Colonic mucosa (tissue), 4 donors: ENCODE measurements at regions not wholly inside any gene's neighbourhood (a gene's known extent, or its start where the extent isn't known, plus 50 kb on each side); places are given as distances from the start of the nearest gene placed in this dataset.

Experiments used
- DNase-seq: peaks from one replicate; pipeline ENCODE4 v3.0.0-alpha.2; 2020
- H3K27ac ChIP-seq: fragments of 200-600 bp; one replicate; pipeline ENCODE4 v1.8.0; 2021
- H3K27me3 ChIP-seq: fragments of 200-600 bp; one replicate; pipeline ENCODE4 v1.8.0; 2021
- H3K36me3 ChIP-seq: fragments of 200-600 bp; one replicate; pipeline ENCODE4 v1.8.0; 2021
- H3K4me1 ChIP-seq: fragments of 200-600 bp; one replicate; pipeline ENCODE4 v1.8.0; 2021; ENCODE audit warnings: mild to moderate bottlenecking
- H3K4me3 ChIP-seq: fragments of 200-600 bp; one replicate; pipeline ENCODE4 v1.8.0; 2021
- H3K9ac ChIP-seq, 2 donors: one replicate each; pipeline ENCODE4 v1.7.0; 2013; ENCODE audit warnings: control low read depth in 2 of 2, low read depth in 2 of 2, low read length in 2 of 2
- H3K9me3 ChIP-seq: fragments of 200-600 bp; one replicate; pipeline ENCODE4 v1.8.0; 2021
- intact Hi-C: fragments of 100-400 bp; cut with DNase I; formaldehyde crosslinking; loops from one replicate; pipeline ENCODE4 v1.14.1; 2022
- TF ChIP-seq, protein P1 (sequence below): fragments of 200-600 bp; IDR thresholded peaks from one replicate; pipeline ENCODE4 v1.8.0; 2022; ENCODE audit warnings: antibody characterized with exemption, mild to moderate bottlenecking
- donor health status: healthy.
- donor health status: DM: no; HTN: no; CAD: no.
- donor health status: DM: no; HTN: no; CAD: no.

DNA sequence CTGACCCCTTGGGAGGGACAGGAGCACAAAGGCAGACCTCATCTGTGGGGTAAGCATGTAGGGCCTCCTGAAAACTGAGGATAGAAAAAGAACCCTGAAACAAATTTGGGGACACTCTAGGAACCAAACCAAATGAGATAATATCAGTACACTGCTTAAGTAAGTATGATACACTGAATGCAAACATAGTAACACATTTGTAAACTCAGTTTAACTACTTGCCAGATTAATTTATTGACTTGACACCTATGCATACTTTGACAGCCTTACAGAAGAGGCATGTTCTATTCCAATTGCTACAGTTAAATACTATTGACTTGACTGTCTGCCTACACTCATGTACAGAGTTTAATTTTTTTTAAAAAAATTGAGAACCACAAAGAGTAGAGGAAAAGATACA, 1070.8 kb upstream of the SEMA6A start:
- no peaks in the 10 kb centered on the region for H3K4me1 ChIP-seq
- intact Hi-C loops: no loop called here
- H3K9me3 ChIP-seq: no peaks in the 10 kb centered on the region
- H3K36me3 ChIP-seq: no peaks in the 10 kb centered on the region
- no peaks in the 10 kb centered on the region for H3K27me3 ChIP-seq
- H3K9ac ChIP-seq: no peak overlapping the region
- no peak overlapping the region for H3K27ac ChIP-seq
- H3K4me3 ChIP-seq: no peak overlapping the region
- DNase-seq: no peak
- TF ChIP-seq, protein P1, sequence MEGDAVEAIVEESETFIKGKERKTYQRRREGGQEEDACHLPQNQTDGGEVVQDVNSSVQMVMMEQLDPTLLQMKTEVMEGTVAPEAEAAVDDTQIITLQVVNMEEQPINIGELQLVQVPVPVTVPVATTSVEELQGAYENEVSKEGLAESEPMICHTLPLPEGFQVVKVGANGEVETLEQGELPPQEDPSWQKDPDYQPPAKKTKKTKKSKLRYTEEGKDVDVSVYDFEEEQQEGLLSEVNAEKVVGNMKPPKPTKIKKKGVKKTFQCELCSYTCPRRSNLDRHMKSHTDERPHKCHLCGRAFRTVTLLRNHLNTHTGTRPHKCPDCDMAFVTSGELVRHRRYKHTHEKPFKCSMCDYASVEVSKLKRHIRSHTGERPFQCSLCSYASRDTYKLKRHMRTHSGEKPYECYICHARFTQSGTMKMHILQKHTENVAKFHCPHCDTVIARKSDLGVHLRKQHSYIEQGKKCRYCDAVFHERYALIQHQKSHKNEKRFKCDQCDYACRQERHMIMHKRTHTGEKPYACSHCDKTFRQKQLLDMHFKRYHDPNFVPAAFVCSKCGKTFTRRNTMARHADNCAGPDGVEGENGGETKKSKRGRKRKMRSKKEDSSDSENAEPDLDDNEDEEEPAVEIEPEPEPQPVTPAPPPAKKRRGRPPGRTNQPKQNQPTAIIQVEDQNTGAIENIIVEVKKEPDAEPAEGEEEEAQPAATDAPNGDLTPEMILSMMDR: no peak

DNA sequence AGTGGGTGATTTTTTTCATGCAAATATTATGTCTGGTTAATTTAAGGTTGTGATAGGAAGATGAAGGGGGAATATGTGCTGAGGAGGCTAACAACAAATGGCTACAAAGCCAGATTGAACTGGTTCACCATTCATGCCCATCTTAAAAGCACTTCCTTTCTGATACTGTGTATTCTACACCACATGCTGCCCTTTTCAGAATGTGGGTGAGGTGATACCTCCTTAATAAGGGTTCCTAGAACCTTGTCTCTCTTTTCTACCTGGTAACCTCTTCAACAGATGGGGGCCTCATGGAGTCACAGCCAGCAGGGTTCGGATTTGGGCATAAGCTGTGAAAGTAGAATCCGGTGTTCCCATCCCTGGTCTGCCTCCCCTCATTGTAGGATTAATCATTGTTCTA, 1064.0 kb upstream of the SEMA6A start:
- no peak overlapping the region for H3K27ac ChIP-seq
- intact Hi-C loops: no loop called here

DNA sequence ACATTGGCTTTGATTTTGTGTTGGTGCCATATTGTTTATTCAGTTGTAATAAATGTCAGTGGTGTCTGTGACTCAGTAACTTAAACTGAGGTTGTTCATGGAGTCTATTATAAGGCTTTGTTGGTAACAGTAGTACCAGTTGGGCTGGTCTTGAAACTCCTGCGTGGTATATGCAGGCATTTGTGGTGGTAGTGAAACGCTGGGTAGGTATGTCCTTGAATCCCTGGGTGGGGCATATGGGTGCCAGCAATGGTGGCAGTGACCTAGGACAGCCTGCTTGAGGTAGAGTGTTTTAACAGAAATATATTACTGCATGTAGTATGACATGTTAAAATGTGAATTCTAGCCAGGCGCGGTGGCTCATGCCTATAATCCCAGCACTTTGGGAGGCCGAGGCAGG, 1058.5 kb upstream of the SEMA6A start:
- intact Hi-C loops: no loop called here
- TF ChIP-seq, protein P1: no peak
- Histone ChIP-seq H3K27me3 (no peaks in the 10 kb centered on the region), H3K27ac (no peak overlapping the region), H3K9ac (no peak overlapping the region), H3K36me3 (no peaks in the 10 kb centered on the region), H3K4me1 (no peaks in the 10 kb centered on the region), H3K4me3 (no peak overlapping the region), H3K9me3 (no peaks in the 10 kb centered on the region)
- no peak for DNase-seq

More for the DNA sequence above, 1064.0 kb upstream of the SEMA6A start:
- Histone ChIP-seq H3K9ac (no peak overlapping the region), H3K27me3 (no peaks in the 10 kb centered on the region), H3K4me3 (no peak overlapping the region), H3K36me3 (no peaks in the 10 kb centered on the region), H3K9me3 (no peaks in the 10 kb centered on the region), H3K4me1 (no peaks in the 10 kb centered on the region)
- DNase-seq: no peak
- TF ChIP-seq, protein P1: no peak

DNA sequence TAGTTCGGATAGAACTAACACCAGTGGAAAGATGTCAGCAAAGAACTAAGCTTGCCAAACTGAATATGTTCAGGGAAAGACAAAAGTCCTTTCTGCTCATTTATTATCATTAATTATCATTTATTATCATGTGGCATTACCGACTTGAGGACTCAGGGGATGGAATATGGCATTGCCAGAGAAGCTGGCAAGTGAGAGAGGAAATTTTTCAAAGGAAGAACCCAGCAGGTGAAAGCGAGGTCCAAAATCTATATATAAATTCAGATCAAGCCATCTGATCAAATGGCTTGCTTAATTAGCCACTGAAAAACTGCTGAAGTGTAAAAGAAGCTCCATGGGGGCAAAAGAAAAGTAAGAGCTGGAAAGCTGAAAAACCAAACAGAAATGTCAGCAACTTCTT, 1049.6 kb upstream of the SEMA6A start:
- no peak for DNase-seq
- intact Hi-C loops: no loop called here
- no peaks in the 10 kb centered on the region for H3K9me3 ChIP-seq

DNA sequence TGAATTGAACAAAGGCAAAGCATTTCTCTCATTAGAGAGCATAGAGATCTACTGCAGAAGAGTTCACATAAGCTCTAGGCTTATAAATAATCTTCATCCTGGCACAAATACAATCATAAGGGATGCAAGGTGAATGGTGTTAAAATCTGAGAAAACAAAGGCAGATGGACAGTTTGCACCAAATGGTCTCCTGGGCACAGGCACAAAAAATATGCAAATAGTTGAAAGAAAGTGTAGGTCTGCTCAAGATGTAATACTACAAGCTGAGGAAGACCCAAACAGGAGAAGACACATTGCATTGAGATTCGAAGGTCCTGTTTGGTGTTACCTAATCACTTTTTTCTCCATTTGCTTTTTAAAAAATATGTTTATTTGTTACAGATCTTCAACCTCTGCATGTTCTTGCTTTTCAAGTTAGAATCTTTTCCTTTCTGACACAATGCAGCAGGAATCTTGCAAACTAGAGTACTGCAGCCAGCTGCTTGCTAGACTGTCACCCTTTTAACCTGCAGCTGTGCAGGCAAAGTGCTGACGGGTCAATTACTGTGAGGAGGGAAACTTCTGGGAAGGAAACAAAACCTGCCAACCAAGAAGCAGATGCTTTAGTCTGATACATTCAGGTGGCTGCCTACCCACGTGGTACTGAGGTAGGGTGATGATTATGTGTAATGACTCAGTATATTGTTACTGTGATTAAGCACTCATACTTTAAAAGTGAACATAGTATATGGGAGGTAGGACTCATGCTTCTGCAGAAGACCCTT, 1048.6 kb upstream of the SEMA6A start:
- no peak overlapping the region for H3K9ac ChIP-seq
- intact Hi-C loops: no loop called here
- no peaks in the 10 kb centered on the region for H3K36me3 ChIP-seq
- no peaks in the 10 kb centered on the region for H3K27me3 ChIP-seq
- H3K4me1 ChIP-seq: no peaks in the 10 kb centered on the region
- no peaks in the 10 kb centered on the region for H3K9me3 ChIP-seq
- H3K27ac ChIP-seq: no peak overlapping the region
- DNase-seq: no peak
- TF ChIP-seq, protein P1: no peak
- no peak overlapping the region for H3K4me3 ChIP-seq

More for the DNA sequence above, 1049.6 kb upstream of the SEMA6A start:
- Histone ChIP-seq H3K4me1 (no peaks in the 10 kb centered on the region), H3K27me3 (no peaks in the 10 kb centered on the region), H3K4me3 (no peak overlapping the region), H3K9ac (no peak overlapping the region), H3K27ac (no peak overlapping the region), H3K36me3 (no peaks in the 10 kb centered on the region)
- TF ChIP-seq, protein P1: no peak
